ENCODE measurements at regions not wholly inside any gene's neighbourhood (a gene's known extent, or its start where the extent isn't known, plus 50 kb on each side); places are given as distances from the start of the nearest gene placed in this dataset.

DNA sequence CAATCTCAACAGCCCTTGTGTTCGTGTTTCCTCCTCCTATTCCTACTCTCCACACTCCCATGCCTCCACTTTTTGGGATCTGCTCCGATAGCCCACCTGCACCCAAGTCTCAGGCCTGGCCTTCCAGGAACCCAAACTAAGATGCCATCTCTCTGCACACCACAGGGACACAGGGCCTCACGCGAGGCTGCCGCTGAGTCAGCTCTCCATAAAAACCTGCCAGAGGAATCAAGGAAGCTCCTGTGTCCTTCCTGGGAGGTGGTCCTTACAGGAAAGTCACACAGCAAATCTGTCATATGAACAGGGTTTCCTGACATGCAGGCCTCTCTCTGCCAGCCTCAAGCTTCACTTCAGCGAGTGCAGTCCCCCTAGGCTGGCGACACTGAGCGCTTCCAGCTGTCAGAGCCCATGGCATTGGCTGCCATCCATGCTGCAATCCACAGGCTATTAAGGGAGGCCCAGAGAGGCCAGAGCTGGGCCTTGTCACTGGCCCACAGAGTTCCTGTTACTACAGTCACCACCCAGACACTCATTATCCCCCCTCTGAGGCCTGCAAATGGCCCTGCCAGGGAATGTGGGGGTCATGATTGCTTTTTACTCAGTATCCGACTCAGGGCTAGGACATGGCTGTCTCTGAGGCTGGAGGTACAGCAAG is 151.4 kb downstream of the OAT start:
- no peaks in the 10 kb centered on the region for H3K79me2 ChIP-seq
- peaks cover 3% of the 10 kb centered on the region for H3K4me1 ChIP-seq (ENCODE audit: insufficient read depth)
- DNase-seq (ENCODE audit: low spot score), result no peak
- TF ChIP-seq EZH2phosphoT487 (IDR thresholded peaks at IDR 0.05; ENCODE audit: low read depth, severe bottlenecking, unreplicated experiment) (no peak), EZH2 (IDR thresholded peaks at IDR 0.05; ENCODE audit: borderline replicate concordance) (no peak)
- TF ChIP-seq, protein P1, sequence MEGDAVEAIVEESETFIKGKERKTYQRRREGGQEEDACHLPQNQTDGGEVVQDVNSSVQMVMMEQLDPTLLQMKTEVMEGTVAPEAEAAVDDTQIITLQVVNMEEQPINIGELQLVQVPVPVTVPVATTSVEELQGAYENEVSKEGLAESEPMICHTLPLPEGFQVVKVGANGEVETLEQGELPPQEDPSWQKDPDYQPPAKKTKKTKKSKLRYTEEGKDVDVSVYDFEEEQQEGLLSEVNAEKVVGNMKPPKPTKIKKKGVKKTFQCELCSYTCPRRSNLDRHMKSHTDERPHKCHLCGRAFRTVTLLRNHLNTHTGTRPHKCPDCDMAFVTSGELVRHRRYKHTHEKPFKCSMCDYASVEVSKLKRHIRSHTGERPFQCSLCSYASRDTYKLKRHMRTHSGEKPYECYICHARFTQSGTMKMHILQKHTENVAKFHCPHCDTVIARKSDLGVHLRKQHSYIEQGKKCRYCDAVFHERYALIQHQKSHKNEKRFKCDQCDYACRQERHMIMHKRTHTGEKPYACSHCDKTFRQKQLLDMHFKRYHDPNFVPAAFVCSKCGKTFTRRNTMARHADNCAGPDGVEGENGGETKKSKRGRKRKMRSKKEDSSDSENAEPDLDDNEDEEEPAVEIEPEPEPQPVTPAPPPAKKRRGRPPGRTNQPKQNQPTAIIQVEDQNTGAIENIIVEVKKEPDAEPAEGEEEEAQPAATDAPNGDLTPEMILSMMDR (IDR thresholded peaks at IDR 0.05; ENCODE audit: poor library complexity), result no peak
- no peaks in the 10 kb centered on the region for H3K9me3 ChIP-seq (ENCODE audit: low read depth)
- no peaks in the 10 kb centered on the region for H3K36me3 ChIP-seq (replicated peaks; ENCODE audit: insufficient read depth, low read depth)
- no peaks in the 10 kb centered on the region for H4K20me1 ChIP-seq (ENCODE audit: insufficient read depth, poor library complexity, severe bottlenecking)
- no peaks in the 10 kb centered on the region for H3K9me2 ChIP-seq (replicated peaks; ENCODE audit: insufficient read depth)
- H3K4me3 ChIP-seq, result no peak overlapping the region
- no peak overlapping the region for H3K4me2 ChIP-seq
- no peak overlapping the region for H3K27ac ChIP-seq
- no peak overlapping the region for H2AFZ ChIP-seq
- 71% methylated on average over 9 of the region's 9 CpGs for WGBS (ENCODE audit: low lambda C conversion rate, missing lambda C conversion rate)
- no peaks in the 10 kb centered on the region for H3K27me3 ChIP-seq

DNA sequence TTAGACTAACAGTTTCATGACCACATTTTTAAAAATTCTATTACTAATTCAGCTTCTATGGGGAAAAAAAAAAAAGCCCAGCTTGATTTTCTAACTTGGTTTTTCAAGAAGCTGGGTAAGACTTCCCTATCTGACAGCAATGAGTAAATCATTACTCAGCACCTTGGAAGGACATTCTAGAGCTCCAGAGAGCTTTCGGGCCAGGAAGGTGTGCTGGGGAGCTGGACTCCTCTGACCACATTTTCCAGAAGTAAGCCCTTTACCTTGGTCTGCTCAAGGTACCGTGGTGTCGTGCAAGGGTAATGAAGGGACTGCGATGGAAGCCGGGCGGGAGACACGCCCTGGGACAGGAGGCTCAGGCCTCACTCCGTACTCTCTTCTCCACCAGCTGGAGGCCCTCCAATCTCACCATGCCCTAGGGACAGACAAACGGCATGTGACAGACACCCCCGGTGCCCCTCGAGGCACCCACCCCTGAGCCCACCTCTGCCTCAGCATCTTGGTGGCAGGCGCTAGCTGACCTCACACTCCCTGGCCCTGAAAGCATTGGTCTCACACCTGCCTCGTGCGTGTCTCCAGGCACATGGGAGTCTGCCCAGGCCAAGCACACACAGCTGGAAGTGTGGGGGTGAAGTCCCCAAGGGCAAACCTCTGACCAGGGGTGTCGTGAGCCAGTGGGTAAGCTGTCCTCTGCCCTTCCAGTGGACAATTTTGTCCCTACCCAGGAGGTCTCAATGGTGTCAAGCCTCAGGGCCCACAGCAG is 152.1 kb downstream of the OAT start:
- Histone ChIP-seq H3K27me3 (no peaks in the 10 kb centered on the region), H3K9me2 (replicated peaks; ENCODE audit: insufficient read depth) (no peaks in the 10 kb centered on the region)
- TF ChIP-seq EZH2phosphoT487 (IDR thresholded peaks at IDR 0.05; ENCODE audit: low read depth, severe bottlenecking, unreplicated experiment) (no peak), EZH2 (IDR thresholded peaks at IDR 0.05; ENCODE audit: borderline replicate concordance) (no peak)
- TF ChIP-seq, protein P1 (IDR thresholded peaks at IDR 0.05; ENCODE audit: poor library complexity), result no peak

DNA sequence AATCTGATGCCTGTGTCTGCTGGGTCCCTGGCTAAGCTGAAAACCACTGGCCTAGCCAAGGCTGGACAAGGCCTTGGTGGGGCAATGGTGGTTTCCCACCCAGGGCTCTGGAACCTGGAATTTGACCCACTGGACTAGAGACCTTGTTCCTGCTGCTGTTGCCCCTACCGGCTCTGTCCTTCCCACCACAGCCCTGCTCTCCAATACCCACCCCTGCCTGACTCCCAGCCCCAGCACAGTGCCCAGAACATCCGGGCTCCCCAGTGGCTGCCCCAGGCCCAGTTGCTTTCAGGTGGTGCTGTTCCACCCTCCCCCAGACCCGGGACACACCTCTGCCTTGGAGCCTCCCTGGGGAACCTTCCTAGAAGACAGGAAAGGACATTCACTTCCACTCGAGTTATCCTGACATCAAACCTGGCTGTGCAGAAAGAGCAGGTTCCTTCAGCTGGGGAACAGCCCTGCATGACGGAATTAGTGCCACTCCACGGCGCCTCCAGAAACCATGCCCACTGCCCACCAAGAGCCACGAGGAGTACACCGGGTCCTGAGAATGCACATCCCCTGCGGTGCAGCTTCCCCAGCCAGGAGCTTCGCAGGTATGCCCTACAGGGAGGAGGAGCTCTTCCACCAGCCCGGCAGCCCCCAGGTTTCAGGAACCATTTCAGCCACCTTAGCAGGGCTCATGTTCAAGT is 152.8 kb downstream of the OAT start:
- Histone ChIP-seq H4K20me1 (ENCODE audit: insufficient read depth, poor library complexity, severe bottlenecking) (no peaks in the 10 kb centered on the region), H3K9me2 (replicated peaks; ENCODE audit: insufficient read depth) (no peaks in the 10 kb centered on the region), H3K27ac (no peak overlapping the region), H2AFZ (no peak overlapping the region), H3K4me2 (no peak overlapping the region), H3K36me3 (replicated peaks; ENCODE audit: insufficient read depth, low read depth) (no peaks in the 10 kb centered on the region), H3K4me3 (no peak overlapping the region), H3K27me3 (no peaks in the 10 kb centered on the region), H3K9me3 (ENCODE audit: low read depth) (no peaks in the 10 kb centered on the region), H3K4me1 (ENCODE audit: insufficient read depth) (peaks cover 3% of the 10 kb centered on the region), H3K79me2 (no peaks in the 10 kb centered on the region)
- DNase-seq (ENCODE audit: low spot score), result no peak
- TF ChIP-seq EZH2phosphoT487 (IDR thresholded peaks at IDR 0.05; ENCODE audit: low read depth, severe bottlenecking, unreplicated experiment), result no peak
- TF ChIP-seq, protein P1 (IDR thresholded peaks at IDR 0.05; ENCODE audit: poor library complexity), result no peak
- TF ChIP-seq EZH2 (IDR thresholded peaks at IDR 0.05; ENCODE audit: borderline replicate concordance), result no peak
- 82% methylated on average over 12 of the region's 12 CpGs for WGBS (ENCODE audit: low lambda C conversion rate, missing lambda C conversion rate)

More for the DNA sequence above, 152.1 kb downstream of the OAT start:
- Histone ChIP-seq H3K79me2 (no peaks in the 10 kb centered on the region), H4K20me1 (ENCODE audit: insufficient read depth, poor library complexity, severe bottlenecking) (no peaks in the 10 kb centered on the region), H3K4me1 (ENCODE audit: insufficient read depth) (peaks cover 3% of the 10 kb centered on the region), H3K27ac (no peak overlapping the region), H3K4me3 (no peak overlapping the region), H2AFZ (no peak overlapping the region), H3K9me3 (ENCODE audit: low read depth) (no peaks in the 10 kb centered on the region), H3K4me2 (no peak overlapping the region), H3K36me3 (replicated peaks; ENCODE audit: insufficient read depth, low read depth) (no peaks in the 10 kb centered on the region)
- 94% methylated on average over 15 of the region's 15 CpGs for WGBS (ENCODE audit: low lambda C conversion rate, missing lambda C conversion rate)
- no peak for DNase-seq (ENCODE audit: low spot score)
